Endothelial cell of umbilical vein (primary cell): ENCODE measurements at regions not wholly inside any gene's neighbourhood (a gene's known extent, or its start where the extent isn't known, plus 50 kb on each side); places are given as distances from the start of the nearest gene placed in this dataset.

Experiments
- BruUV-seq: library from RNA; stranded (reverse); fragments of 400-500 nt; replicated peaks from 2 replicates; lab custom pipeline; 2021; lab: Mats Ljungman, UMichigan
- CTCF ChIA-PET: fragments of 300-600, 350-600 bp; sonication (Branson Sonifier 250); formaldehyde crosslinking; loops from one replicate; lab custom pipeline; 2021; ENCODE audit warnings: antibody characterized with exemption, inconsistent platforms; lab: Charles Lee
- POLR2A ChIA-PET: fragments of 300-600, 350-600 bp; sonication (Branson Sonifier 250); formaldehyde crosslinking; loops from one replicate; lab custom pipeline; 2021; ENCODE audit warnings: antibody characterized with exemption, inconsistent platforms; lab: Charles Lee
- DNase-seq: peaks from one replicate; pipeline ENCODE4 v3.0.0-alpha.2; 2011; ENCODE audit warnings: low read depth, low spot score
- FAIRE-seq: peaks from 2 replicates; lab custom pipeline; 2011; peaks lifted over from hg19 to GRCh38; lab: Jason Lieb, UNC
- H2AFZ ChIP-seq: 2 replicates; pipeline ENCODE4 v1.6.0; 2012; ENCODE audit warnings: low read depth, low read length, control low read depth, inconsistent platforms
- H3K27ac ChIP-seq: 2 replicates; pipeline ENCODE4 v1.5.1; 2011; ENCODE audit warnings: low read depth, mild to moderate bottlenecking, control low read depth, low read length, moderate library complexity; ENCODE audit not compliant: insufficient read depth
- H3K27me3 ChIP-seq, 2 experiments: 2 replicates each; pipeline versions ENCODE4 v1.6.0 to v1.6.1; 2011; ENCODE audit warnings: low read length in 2 of 2, mixed read lengths in 1 of 2; ENCODE audit not compliant: control insufficient read depth in 2 of 2, insufficient read depth in 2 of 2
- H3K36me3 ChIP-seq, 2 experiments: 2 replicates in 1 of 2; 3 replicates in 1 of 2; pipeline ENCODE4 v1.5.1; 2011; ENCODE audit warnings: low read length in 2 of 2, mild to moderate bottlenecking in 1 of 2, moderate library complexity in 1 of 2; ENCODE audit not compliant: control insufficient read depth in 2 of 2, insufficient read depth in 2 of 2; ENCODE audit errors: extremely low read depth in 1 of 2
- H3K4me1 ChIP-seq: 3 replicates; pipeline ENCODE4 v1.5.1; 2011; ENCODE audit warnings: mild to moderate bottlenecking, low read length; ENCODE audit not compliant: control insufficient read depth, insufficient read depth; ENCODE audit errors: extremely low read depth
- H3K4me2 ChIP-seq: 2 replicates; pipeline ENCODE4 v1.6.1; 2011; ENCODE audit warnings: low read length, control low read depth, mixed read lengths; ENCODE audit not compliant: insufficient read depth
- H3K4me3 ChIP-seq, 3 experiments: fragments of 200-600 bp in 1 of 3; sonication (generic), shearing (Covaris generic) in 1 of 3; replicated peaks in 1 of 3; 2 replicates each; pipeline ENCODE4 v1.5.1; 2011 to 2016; ENCODE audit warnings: control low read depth in 3 of 3, low read length in 3 of 3, mild to moderate bottlenecking in 2 of 3, inconsistent platforms in 1 of 3, low read depth in 1 of 3, moderate library complexity in 1 of 3; ENCODE audit not compliant: insufficient read depth in 1 of 3
- H3K79me2 ChIP-seq: 2 replicates; pipeline ENCODE4 v1.6.0; 2012; ENCODE audit warnings: low read length, inconsistent platforms; ENCODE audit not compliant: control insufficient read depth, insufficient read depth
- H3K9ac ChIP-seq: replicated peaks from 2 replicates; pipeline ENCODE3; 2011; ENCODE audit warnings: low read length, control low read depth; ENCODE audit not compliant: insufficient read depth; ENCODE audit errors: extremely low read depth
- H3K9me1 ChIP-seq: replicated peaks from 3 replicates; pipeline ENCODE4 v1.6.0; 2011; ENCODE audit warnings: mild to moderate bottlenecking, low read length; ENCODE audit not compliant: control insufficient read depth, insufficient read depth; ENCODE audit errors: extremely low read depth
- H3K9me3 ChIP-seq: replicated peaks from 2 replicates; pipeline ENCODE4 v1.5.1; 2012; ENCODE audit warnings: low read length, inconsistent platforms; ENCODE audit not compliant: control insufficient read depth, insufficient read depth
- H4K20me1 ChIP-seq: replicated peaks from 2 replicates; pipeline ENCODE3; 2011; ENCODE audit warnings: mild to moderate bottlenecking, low read length; ENCODE audit not compliant: control insufficient read depth, insufficient read depth; ENCODE audit errors: extremely low read depth
- EZH2 ChIP-seq: IDR thresholded peaks from 2 replicates; pipeline ENCODE4 v1.6.1; 2012; ENCODE audit warnings: borderline replicate concordance, low read depth, mild to moderate bottlenecking, moderate library complexity, low read length, inconsistent platforms; ENCODE audit not compliant: severe bottlenecking
- FOS ChIP-seq: IDR thresholded peaks from 2 replicates; pipeline ENCODE4 v1.6.1; 2011; ENCODE audit warnings: mild to moderate bottlenecking, low read length, moderate library complexity, borderline replicate concordance; ENCODE audit not compliant: insufficient read depth
- GATA2 ChIP-seq: IDR thresholded peaks from 2 replicates; pipeline ENCODE4 v1.7.0; 2011; ENCODE audit warnings: low read depth, mild to moderate bottlenecking, moderate library complexity, mixed read lengths, low read length; ENCODE audit not compliant: insufficient read length, insufficient read depth
- JUN ChIP-seq: IDR thresholded peaks from 2 replicates; pipeline ENCODE4 v1.6.1; 2011; ENCODE audit warnings: borderline replicate concordance, low read depth; ENCODE audit not compliant: insufficient read length, insufficient read depth
- MYC ChIP-seq: IDR thresholded peaks from one replicate; pipeline ENCODE4 v1.6.1; 2011; ENCODE audit warnings: mild to moderate bottlenecking, low read depth, low read length
- POLR2A ChIP-seq: IDR thresholded peaks from 2 replicates; pipeline ENCODE4 v1.6.1; 2012; ENCODE audit warnings: low read depth, mild to moderate bottlenecking, control low read depth, low read length
- POLR2AphosphoS5 ChIP-seq: IDR thresholded peaks from 2 replicates; pipeline ENCODE4 v1.6.1; 2012; ENCODE audit warnings: low read depth, mild to moderate bottlenecking, control low read depth, low read length, moderate library complexity; ENCODE audit not compliant: insufficient read depth
- dilution Hi-C: fragments of 300-500 bp; cut with MboI; formaldehyde crosslinking; loops from one replicate; pipeline ENCODE4 v1.15.0; 2019; ENCODE audit warnings: low sequenced_read_pairs; ENCODE audit not compliant: extremely low pct_ligation_motif_present
- intact Hi-C: fragments of 100-400 bp; cut with micrococcal nuclease; formaldehyde crosslinking; loops from one replicate; pipeline ENCODE4 v1.10.0; 2022
- TF ChIP-seq, protein P1 (sequence below): IDR thresholded peaks from 2 replicates; pipeline ENCODE4 v1.6.1; 2011; ENCODE audit not compliant: insufficient read depth, insufficient read length
- TF ChIP-seq, protein P2 (sequence below), 2 donors: IDR thresholded peaks; 1 replicate in 1 of 2; 2 replicates in 1 of 2; pipeline ENCODE4 v1.5.1; 2011; ENCODE audit warnings: low read length in 2 of 2, mild to moderate bottlenecking in 2 of 2, moderate library complexity in 2 of 2, control low read depth in 1 of 2, inconsistent platforms in 1 of 2, low read depth in 1 of 2; ENCODE audit not compliant: insufficient read depth in 1 of 2; ENCODE audit errors: extremely low read depth in 1 of 2

- Histone ChIP-seq H3K27ac (no peak overlapping the region), H3K9ac (no peak overlapping the region), H3K9me3 (no peaks in the 10 kb centered on the region), H3K4me1 (peaks cover 12% of the 10 kb centered on the region), H4K20me1 (no peaks in the 10 kb centered on the region), H3K4me2 (no peak overlapping the region), H3K4me3 (no peak overlapping the region), H3K79me2 (no peaks in the 10 kb centered on the region), H2AFZ (no peak overlapping the region), H3K27me3 (no peaks in the 10 kb centered on the region), H3K36me3 (no peaks in the 10 kb centered on the region), H3K9me1 (no peaks in the 10 kb centered on the region)
- BruUV-seq, result no TSS peak
- intact Hi-C loops, result no loop called here
- FAIRE-seq (no peak), DNase-seq (no peak)
- dilution Hi-C loops, result no loop called here
- CTCF ChIA-PET, result interaction anchor here (1.3 kb wide), 1 partner anchor 496 kb away, joined by 4 read pairs; no protein-coding TSS in a partner anchor
- TF ChIP-seq GATA2 (no peak), MYC (no peak), POLR2A (no peak), JUN (no peak), FOS (no peak), EZH2 (no peak), POLR2AphosphoS5 (no peak)
- TF ChIP-seq, protein P1, sequence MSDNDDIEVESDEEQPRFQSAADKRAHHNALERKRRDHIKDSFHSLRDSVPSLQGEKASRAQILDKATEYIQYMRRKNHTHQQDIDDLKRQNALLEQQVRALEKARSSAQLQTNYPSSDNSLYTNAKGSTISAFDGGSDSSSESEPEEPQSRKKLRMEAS, result no peak
- TF ChIP-seq, protein P2, sequence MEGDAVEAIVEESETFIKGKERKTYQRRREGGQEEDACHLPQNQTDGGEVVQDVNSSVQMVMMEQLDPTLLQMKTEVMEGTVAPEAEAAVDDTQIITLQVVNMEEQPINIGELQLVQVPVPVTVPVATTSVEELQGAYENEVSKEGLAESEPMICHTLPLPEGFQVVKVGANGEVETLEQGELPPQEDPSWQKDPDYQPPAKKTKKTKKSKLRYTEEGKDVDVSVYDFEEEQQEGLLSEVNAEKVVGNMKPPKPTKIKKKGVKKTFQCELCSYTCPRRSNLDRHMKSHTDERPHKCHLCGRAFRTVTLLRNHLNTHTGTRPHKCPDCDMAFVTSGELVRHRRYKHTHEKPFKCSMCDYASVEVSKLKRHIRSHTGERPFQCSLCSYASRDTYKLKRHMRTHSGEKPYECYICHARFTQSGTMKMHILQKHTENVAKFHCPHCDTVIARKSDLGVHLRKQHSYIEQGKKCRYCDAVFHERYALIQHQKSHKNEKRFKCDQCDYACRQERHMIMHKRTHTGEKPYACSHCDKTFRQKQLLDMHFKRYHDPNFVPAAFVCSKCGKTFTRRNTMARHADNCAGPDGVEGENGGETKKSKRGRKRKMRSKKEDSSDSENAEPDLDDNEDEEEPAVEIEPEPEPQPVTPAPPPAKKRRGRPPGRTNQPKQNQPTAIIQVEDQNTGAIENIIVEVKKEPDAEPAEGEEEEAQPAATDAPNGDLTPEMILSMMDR (IDR thresholded peaks at IDR 0.05; ENCODE audit: extremely low read depth in 1 of 2, insufficient read depth in 1 of 2, low read depth in 1 of 2, low read length in 2 of 2), result no peak
- POLR2A ChIA-PET, result no interaction called here
Observed at GRCh38 chr5:58275516-58275915, 184.4 kb downstream of the PLK2 start.
